Esophagus (tissue), 2 donors: ENCODE measurements at regions not wholly inside any gene's neighbourhood (a gene's known extent, or its start where the extent isn't known, plus 50 kb on each side); places are given as distances from the start of the nearest gene placed in this dataset.

Source experiments
- H3K27ac ChIP-seq, 2 donors: one replicate each; pipeline ENCODE4 v1.5.1; 2013; ENCODE audit warnings: low read depth in 2 of 2, mild to moderate bottlenecking in 2 of 2, inconsistent platforms in 1 of 2, low read length in 1 of 2, moderate library complexity in 1 of 2
- H3K27me3 ChIP-seq, 2 donors: one replicate each; pipeline ENCODE4 v1.6.1; 2013; ENCODE audit warnings: low read length in 2 of 2, control low read depth in 1 of 2, mild to moderate bottlenecking in 1 of 2; ENCODE audit not compliant: insufficient read depth in 2 of 2, control insufficient read depth in 1 of 2
- H3K36me3 ChIP-seq, 2 donors: one replicate each; pipeline ENCODE4 v1.6.1; 2013; ENCODE audit warnings: low read length in 1 of 2; ENCODE audit not compliant: control insufficient read depth in 2 of 2, insufficient read depth in 2 of 2
- H3K4me1 ChIP-seq, 2 donors: one replicate each; pipeline ENCODE4 v1.6.1; 2013; ENCODE audit warnings: low read length in 1 of 2; ENCODE audit not compliant: control insufficient read depth in 2 of 2, insufficient read depth in 2 of 2
- H3K4me3 ChIP-seq, 2 donors: one replicate each; pipeline ENCODE4 v1.5.1; 2013; ENCODE audit warnings: low read length in 2 of 2, mild to moderate bottlenecking in 2 of 2, low read depth in 1 of 2, moderate library complexity in 1 of 2
- H3K9me3 ChIP-seq, 2 donors: one replicate each; pipeline ENCODE4 v1.6.1; 2013; ENCODE audit warnings: mild to moderate bottlenecking in 2 of 2, low read depth in 1 of 2, low read length in 1 of 2, moderate library complexity in 1 of 2; ENCODE audit not compliant: control insufficient read depth in 2 of 2, insufficient read depth in 1 of 2
- WGBS, 2 donors: extraction: QIAGEN DNeasy Blood & Tissue Kit; methylation state at CpG; one replicate each; pipeline ENCODE4 v1.1.7; 2013; 5-methylcytosine and 5-hydroxymethylcytosine counted together
- donor health status: healthy with polysubstance abuse.
- donor health status: Bipolar disorder and iron deficiency.

DNA sequence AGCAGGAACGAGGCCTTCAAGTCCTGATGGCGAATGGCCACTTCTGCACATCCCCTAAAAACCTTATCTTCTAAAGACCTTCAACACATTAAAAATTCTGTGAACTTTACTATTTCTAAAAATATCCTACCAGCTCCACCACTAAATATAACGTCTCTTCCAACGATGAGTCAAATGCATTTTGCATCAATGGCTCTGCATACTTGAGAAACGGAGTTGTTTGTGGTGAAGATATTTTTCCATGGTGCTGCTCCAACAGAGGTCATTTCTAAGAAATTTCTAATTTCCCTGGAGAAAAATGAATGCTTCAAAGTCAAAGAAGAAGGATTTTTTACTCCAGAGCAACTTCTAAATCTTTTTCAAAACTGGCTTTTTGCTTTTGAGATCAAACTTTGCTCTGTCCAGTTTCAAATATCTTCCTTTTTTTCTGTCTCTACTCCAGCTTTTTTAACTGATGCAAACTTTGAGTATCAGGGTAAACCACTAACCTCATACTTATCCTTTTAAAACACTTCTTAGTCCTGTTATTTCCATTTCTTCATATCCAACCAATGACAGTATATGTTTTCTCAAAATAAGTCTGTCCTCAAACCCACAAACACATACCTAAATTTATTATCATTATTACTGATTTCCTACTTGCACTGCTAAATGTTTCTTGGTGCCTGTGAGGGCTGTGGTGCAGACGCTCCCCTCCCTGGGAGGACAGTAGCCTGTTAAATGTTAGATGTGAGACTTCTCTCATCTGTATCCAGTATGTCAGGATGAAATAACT lies 258.1 kb downstream of the KLF6 start:
- Histone ChIP-seq H3K4me1 (peaks cover 0 to 5% of the 10 kb centered on the region in 2 donors), H3K4me3 (no peak overlapping the region), H3K9me3 (no peaks in the 10 kb centered on the region), H3K36me3 (no peaks in the 10 kb centered on the region), H3K27ac (peak overlapping the region in 1 of 2 donors; percentile 69), H3K27me3 (no peaks in the 10 kb centered on the region)
- 70 to 76% methylated on average over 6 of the region's 6 CpGs for WGBS, 2 donors

DNA sequence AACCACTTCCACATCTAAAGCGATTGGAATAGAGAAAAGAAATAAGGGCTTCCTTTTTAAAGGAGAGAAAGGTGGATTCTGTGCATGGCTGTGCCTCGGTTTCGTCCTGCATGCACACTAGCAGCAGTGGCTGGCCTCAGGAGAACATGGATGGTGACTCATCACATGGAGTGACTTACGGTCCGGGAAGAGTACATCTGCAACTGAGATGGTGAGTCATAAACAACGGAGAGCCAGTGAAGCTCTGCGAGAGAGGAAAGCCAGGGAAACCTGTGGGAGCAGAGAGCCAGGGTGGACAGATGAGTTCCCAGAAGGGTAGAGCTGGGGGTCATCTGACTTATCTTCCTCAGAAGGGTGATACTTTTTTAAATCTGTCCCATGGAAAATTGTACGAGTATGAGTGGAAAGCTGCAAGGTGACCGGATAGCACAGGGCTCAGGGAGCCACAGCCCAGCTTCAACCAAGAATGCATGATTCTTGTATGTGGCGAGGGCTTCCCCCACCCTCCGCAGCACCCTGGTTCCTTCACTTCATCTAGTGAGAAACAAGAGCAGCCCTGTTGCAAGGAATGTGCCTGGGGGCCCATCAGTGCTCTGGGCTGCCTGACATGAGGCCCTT lies 259.1 kb downstream of the KLF6 start:
- peaks cover 0 to 5% of the 10 kb centered on the region in 2 donors for H3K4me1 ChIP-seq
- H3K27me3 ChIP-seq, result no peaks in the 10 kb centered on the region
- peak overlapping the region in 1 of 2 donors; percentile 69 for H3K27ac ChIP-seq
- no peaks in the 10 kb centered on the region for H3K36me3 ChIP-seq
- no peak overlapping the region for H3K4me3 ChIP-seq
- WGBS, 2 donors, result 55 to 58% methylated on average over 11 of the region's 11 CpGs
- H3K9me3 ChIP-seq, result no peaks in the 10 kb centered on the region

DNA sequence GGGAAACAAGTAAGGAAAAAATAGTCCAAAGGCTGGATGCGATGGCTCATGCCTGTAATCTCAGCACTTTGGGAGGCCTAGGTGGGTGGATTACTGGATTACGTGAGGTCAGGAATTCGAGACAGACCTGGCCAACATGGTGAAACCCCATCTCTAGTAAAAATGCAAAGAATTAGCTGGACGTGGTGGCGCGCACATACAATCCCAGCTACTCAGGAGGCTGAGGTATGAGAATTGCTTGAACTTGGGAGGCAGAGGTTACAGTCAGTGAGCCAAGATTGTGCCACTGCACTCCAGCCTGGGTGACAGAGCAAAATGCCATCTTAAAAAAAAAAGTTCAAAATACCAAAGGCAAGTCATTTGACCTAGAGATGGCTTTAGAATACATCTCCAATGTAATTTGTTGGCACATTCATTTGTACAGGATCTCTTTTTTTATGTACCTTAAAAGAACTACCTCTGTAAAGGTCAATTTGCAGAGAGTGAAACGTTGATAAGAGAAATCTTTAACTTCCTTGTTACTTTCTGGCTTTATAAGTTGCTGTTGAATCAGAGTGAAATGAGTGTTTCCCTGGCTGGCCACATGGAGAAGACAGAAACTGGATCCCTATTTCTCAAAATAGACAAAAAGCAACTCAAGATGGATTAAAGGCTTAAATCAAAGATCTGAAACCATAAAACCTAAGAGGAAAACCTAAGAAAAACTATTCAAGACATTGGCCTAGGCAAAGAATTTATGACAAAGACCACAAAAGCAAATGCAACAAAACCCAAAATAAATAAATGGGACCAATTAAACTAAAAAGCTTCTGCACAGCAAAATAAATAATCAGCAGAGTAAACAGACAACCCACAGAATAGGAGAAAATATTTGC lies 260.7 kb downstream of the KLF6 start:
- Histone ChIP-seq H3K27ac (no peak overlapping the region), H3K27me3 (no peaks in the 10 kb centered on the region), H3K4me1 (peaks cover 0 to 5% of the 10 kb centered on the region in 2 donors), H3K4me3 (no peak overlapping the region), H3K36me3 (no peaks in the 10 kb centered on the region), H3K9me3 (no peaks in the 10 kb centered on the region)
- 86 to 91% methylated on average over 7 of the region's 7 CpGs for WGBS, 2 donors

DNA sequence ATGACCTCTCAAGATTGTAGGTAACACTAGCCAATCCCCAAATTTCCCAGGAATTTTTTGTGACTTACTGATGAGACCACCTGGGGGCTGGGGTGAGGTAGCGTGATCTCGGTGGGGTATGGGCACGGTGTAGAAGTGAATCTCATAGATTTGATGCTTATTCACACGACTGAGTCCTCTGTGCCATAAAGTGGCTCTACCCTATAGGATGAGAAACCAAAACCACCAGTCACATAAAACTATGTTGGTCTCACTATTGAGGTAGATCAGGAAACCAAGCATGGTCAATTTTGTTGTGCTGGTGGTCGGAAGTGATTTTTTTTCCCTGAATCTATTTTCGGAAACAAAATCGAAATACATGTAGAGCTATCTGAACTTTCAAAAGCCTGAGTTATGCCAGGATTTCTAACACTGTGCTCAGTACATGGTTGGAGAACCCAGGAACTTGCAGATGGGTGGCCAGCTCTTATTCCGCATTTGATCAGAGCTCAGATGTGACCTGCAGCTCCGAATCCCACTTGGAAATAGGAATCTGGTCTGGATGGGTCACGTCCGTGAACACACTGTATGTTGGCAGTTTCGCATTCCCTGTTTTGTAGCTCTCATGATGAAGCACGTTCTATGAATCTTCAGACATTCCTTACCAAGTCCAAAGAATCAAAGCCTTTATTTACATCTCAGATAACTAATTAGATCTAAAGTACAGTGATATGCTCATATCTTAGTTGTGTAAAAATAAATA lies 261.5 kb downstream of the KLF6 start:
- WGBS, 2 donors, result 91 to 93% methylated on average over 13 of the region's 13 CpGs
- no peaks in the 10 kb centered on the region for H3K27me3 ChIP-seq
- H3K4me1 ChIP-seq, result peaks cover 0 to 5% of the 10 kb centered on the region in 2 donors
- H3K9me3 ChIP-seq, result no peaks in the 10 kb centered on the region
- H3K4me3 ChIP-seq, result no peak overlapping the region
- H3K27ac ChIP-seq, result no peak overlapping the region
- no peaks in the 10 kb centered on the region for H3K36me3 ChIP-seq

DNA sequence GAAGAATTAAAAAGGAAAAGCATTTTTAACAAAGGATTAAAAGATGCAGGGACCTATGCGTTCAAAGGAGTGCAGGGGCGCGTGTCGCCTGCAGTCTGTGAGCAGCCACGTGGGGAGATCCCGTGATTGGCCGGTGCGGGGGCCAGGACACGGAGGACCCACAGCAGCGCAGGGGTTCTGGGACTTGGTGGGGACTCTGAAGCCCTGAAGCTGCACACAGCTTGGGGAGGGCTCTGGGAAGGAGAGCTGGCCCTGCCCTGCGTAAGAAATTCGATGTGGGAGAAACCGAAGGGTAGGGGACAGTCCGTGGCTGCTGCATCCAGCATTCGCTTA lies 268.1 kb downstream of the KLF6 start:
- Histone ChIP-seq H3K4me3 (no peak overlapping the region), H3K27ac (no peak overlapping the region), H3K9me3 (no peaks in the 10 kb centered on the region), H3K27me3 (no peaks in the 10 kb centered on the region), H3K36me3 (no peaks in the 10 kb centered on the region), H3K4me1 (no peaks in the 10 kb centered on the region)
- WGBS, 2 donors, result 91 to 95% methylated on average over 15 of the region's 15 CpGs

DNA sequence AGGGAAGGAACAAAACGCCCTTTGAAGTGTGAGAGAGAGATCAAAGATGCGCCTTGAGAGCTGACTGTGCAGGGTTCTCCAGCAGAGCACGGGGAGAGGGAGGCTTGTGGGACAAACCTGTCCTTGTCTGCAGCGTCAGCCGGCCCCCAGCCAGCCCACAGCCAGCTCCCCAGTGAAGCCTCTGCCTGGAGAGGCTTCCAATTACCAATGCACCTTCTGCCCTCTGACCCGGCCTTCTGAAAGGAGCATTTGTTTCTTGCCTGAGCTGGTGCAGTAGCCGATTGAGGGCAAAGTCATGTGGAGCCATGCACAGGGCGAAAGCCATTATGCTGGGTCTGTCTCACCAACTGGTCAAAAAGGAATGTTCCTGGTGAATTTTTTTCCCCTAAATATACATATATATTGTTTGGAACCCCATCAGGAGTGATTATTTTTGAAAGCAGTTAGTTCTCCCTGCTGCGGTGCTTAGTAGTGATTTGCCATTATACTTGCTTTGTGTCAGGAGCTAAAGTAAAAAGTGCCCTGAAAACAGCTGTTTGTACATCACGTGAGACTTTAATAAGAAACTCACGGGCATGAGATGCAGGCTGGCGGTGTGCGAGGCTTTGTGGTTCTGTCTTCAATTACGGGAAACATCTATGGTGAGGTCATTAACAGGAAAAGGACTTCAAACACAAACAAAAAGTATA lies 268.6 kb downstream of the KLF6 start:
- no peak overlapping the region for H3K27ac ChIP-seq
- no peaks in the 10 kb centered on the region for H3K27me3 ChIP-seq
- H3K36me3 ChIP-seq, result no peaks in the 10 kb centered on the region
- no peaks in the 10 kb centered on the region for H3K4me1 ChIP-seq
- H3K4me3 ChIP-seq, result no peak overlapping the region
- WGBS, 2 donors, result 80 to 81% methylated on average over 14 of the region's 14 CpGs
- H3K9me3 ChIP-seq, result no peaks in the 10 kb centered on the region

DNA sequence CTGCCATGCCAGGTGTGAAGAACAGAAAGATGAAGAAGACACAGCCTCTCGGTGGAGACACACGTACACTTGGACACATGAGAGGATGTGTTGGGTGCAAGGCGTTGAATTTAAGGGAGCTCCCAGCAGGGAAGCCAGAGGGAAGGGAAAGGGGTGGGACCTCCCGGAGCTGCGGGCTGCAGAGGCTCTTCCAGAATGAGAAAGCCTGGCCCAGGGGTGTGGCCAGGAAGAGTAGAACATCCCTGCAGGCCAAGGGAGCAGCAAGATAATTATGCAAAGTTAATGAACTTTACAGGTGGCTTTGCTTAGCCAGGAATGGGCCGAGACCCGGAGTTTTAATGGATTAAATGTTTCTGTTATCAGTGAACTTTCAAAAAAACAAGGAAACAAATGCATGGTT lies 270.3 kb downstream of the KLF6 start:
- Histone ChIP-seq H3K4me1 (no peaks in the 10 kb centered on the region), H3K9me3 (no peaks in the 10 kb centered on the region), H3K4me3 (no peak overlapping the region), H3K36me3 (no peaks in the 10 kb centered on the region), H3K27ac (no peak overlapping the region), H3K27me3 (no peaks in the 10 kb centered on the region)
- 67 to 76% methylated on average over 7 of the region's 7 CpGs for whole genome bisulfite sequencing, 2 donors

DNA sequence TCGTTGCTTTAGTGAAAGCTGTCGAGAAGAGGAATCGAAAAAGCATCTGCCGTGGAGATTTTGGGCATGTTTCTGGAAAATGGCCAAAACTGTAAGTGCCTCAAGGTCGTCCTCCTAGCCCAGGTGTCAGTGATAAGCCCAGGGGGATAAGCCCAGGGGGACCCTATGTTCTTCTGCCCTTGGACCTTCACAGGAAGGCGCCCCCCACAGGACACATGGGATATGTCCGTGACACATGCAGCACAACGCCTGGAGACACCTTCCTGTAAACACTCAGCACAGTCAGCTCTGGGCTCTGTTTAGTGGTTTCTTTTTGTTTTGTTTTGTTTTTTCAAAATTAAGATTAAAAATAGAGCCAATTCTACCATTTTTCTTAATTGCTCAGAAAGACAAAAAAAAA lies 272.7 kb downstream of the KLF6 start:
- Histone ChIP-seq H3K27ac (no peak overlapping the region), H3K36me3 (no peaks in the 10 kb centered on the region), H3K27me3 (no peaks in the 10 kb centered on the region), H3K9me3 (no peaks in the 10 kb centered on the region), H3K4me1 (no peaks in the 10 kb centered on the region), H3K4me3 (no peak overlapping the region)
- WGBS, 2 donors, result 77 to 83% methylated on average over 8 of the region's 8 CpGs

DNA sequence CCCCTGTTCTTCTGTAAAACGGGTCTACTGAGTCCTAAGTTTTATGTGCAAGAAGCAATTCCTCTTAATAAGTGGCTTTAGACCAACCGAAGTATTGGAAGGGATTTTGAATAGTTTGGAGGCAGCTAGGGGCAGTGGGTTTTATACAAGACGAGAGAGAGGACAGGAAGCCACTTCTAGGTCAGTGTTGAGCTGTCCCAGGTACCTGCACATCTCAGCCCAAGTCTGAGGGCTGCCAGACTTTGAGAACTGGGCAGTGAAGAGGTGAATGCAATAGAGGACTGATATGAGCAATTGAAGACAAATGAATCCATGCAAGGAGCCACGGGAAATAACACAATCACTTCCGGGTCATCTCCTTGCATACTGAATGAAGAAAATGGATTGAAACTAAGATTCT lies 273.5 kb downstream of the KLF6 start:
- WGBS, 2 donors, result 85 to 86% methylated on average over 5 of the region's 5 CpGs
- Histone ChIP-seq H3K4me3 (no peak overlapping the region), H3K27me3 (no peaks in the 10 kb centered on the region), H3K27ac (no peak overlapping the region), H3K36me3 (no peaks in the 10 kb centered on the region), H3K9me3 (no peaks in the 10 kb centered on the region), H3K4me1 (no peaks in the 10 kb centered on the region)
